ENCODE measurements at regions not wholly inside any gene's neighbourhood (a gene's known extent, or its start where the extent isn't known, plus 50 kb on each side); places are given as distances from the start of the nearest gene placed in this dataset.

GRCh38 chr1:60341274-60341673 lies 267.7 kb upstream of the C1orf87 start:
- no peak for TF ChIP-seq CTCF (IDR thresholded peaks at IDR 0.05; ENCODE audit: insufficient read depth, low read length, poor library complexity, severe bottlenecking)
- DNase-seq (ENCODE audit: low read depth): no peak
- Histone ChIP-seq H3K4me3 (ENCODE audit: low read depth, low read length) (no peak overlapping the region), H3K27me3 (ENCODE audit: control insufficient read depth, insufficient read depth, low read length) (no peaks in the 10 kb centered on the region), H3K36me3 (ENCODE audit: control insufficient read depth, insufficient read depth, low read length) (no peaks in the 10 kb centered on the region)

GRCh38 chr1:60331647-60332046 lies 258.1 kb upstream of the C1orf87 start:
- TF ChIP-seq CTCF (IDR thresholded peaks at IDR 0.05; ENCODE audit: insufficient read depth, low read length, poor library complexity, severe bottlenecking): no peak
- H3K27me3 ChIP-seq (ENCODE audit: control insufficient read depth, insufficient read depth, low read length): no peaks in the 10 kb centered on the region
- no peak for DNase-seq (ENCODE audit: low read depth)
- H3K4me3 ChIP-seq (ENCODE audit: low read depth, low read length): no peak overlapping the region
- no peaks in the 10 kb centered on the region for H3K36me3 ChIP-seq (ENCODE audit: control insufficient read depth, insufficient read depth, low read length)

GRCh38 chr1:60329651-60330050 lies 256.1 kb upstream of the C1orf87 start:
- H3K36me3 ChIP-seq (ENCODE audit: control insufficient read depth, insufficient read depth, low read length): no peaks in the 10 kb centered on the region
- H3K27me3 ChIP-seq (ENCODE audit: control insufficient read depth, insufficient read depth, low read length): no peaks in the 10 kb centered on the region
- no peak overlapping the region for H3K4me3 ChIP-seq (ENCODE audit: low read depth, low read length)
- TF ChIP-seq CTCF (IDR thresholded peaks at IDR 0.05; ENCODE audit: insufficient read depth, low read length, poor library complexity, severe bottlenecking): no peak
- no peak for DNase-seq (ENCODE audit: low read depth)

- Histone ChIP-seq H3K4me3 (ENCODE audit: low read depth, low read length) (no peak overlapping the region), H3K27me3 (ENCODE audit: control insufficient read depth, insufficient read depth, low read length) (no peaks in the 10 kb centered on the region), H3K36me3 (ENCODE audit: control insufficient read depth, insufficient read depth, low read length) (no peaks in the 10 kb centered on the region)
- no peak for TF ChIP-seq CTCF (IDR thresholded peaks at IDR 0.05; ENCODE audit: insufficient read depth, low read length, poor library complexity, severe bottlenecking)
- DNase-seq (ENCODE audit: low read depth): no peak
Observed at GRCh38 chr1:60311838-60312237, 238.3 kb upstream of the C1orf87 start.

- DNase-seq (ENCODE audit: low read depth): no peak
- no peak for TF ChIP-seq CTCF (IDR thresholded peaks at IDR 0.05; ENCODE audit: insufficient read depth, low read length, poor library complexity, severe bottlenecking)
- H3K27me3 ChIP-seq (ENCODE audit: control insufficient read depth, insufficient read depth, low read length): no peaks in the 10 kb centered on the region
- no peak overlapping the region for H3K4me3 ChIP-seq (ENCODE audit: low read depth, low read length)
- no peaks in the 10 kb centered on the region for H3K36me3 ChIP-seq (ENCODE audit: control insufficient read depth, insufficient read depth, low read length)
Observed at GRCh38 chr1:60299581-60299980, 226.0 kb upstream of the C1orf87 start.

- TF ChIP-seq CTCF (IDR thresholded peaks at IDR 0.05; ENCODE audit: insufficient read depth, low read length, poor library complexity, severe bottlenecking): no peak
- Histone ChIP-seq H3K36me3 (ENCODE audit: control insufficient read depth, insufficient read depth, low read length) (no peaks in the 10 kb centered on the region), H3K27me3 (ENCODE audit: control insufficient read depth, insufficient read depth, low read length) (no peaks in the 10 kb centered on the region), H3K4me3 (ENCODE audit: low read depth, low read length) (no peak overlapping the region)
- DNase-seq (ENCODE audit: low read depth): no peak
Observed at GRCh38 chr1:60298290-60298689, 224.7 kb upstream of the C1orf87 start.

All from kidney epithelial cell (primary cell).